ENCODE measurements at regions not wholly inside any gene's neighbourhood (a gene's known extent, or its start where the extent isn't known, plus 50 kb on each side); places are given as distances from the start of the nearest gene placed in this dataset.
"Not testable (repeated sequence)": the region's sequence is repeated elsewhere in the genome, so short reads cannot be mapped to it uniquely, and the experiment has no call there.

DNA sequence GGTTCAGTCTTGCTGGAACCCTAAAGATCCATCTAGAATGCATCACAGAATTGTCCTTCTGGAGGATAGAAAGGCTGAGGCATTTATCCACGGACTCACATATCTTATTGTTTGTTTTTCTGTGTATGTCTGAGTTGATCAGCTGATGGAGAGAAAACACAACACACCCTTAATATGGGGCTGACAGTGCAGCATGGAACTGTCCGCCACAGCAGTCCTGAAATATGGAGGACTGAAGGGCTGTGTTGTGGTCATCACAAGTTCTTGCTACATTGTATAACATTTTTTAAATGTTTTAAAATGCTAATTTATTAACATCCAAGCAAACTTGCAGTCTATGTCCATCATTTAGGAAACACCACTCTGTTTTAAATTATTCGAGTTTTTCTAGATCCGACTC lies 448.9 kb upstream of the ERCC4 start:
- no peak for DNase-seq

DNA sequence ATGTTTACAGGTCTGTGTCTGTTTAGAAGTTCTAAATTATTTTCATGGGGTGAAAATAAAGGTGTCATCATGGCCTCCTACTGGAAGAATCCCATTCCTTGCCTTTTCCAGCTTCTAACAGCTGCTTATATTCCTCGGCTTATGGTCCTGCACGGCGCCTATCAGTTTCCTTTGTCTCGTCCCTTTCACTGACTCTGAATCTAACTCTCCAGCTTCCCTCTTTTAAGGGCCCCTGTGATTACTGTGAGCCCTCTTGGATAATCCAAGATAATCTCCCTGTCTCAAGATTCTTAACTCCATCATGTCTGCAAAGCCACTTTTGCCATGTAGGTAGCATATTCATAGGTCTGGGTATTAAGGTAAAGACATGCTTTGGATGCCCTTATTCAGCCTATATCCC lies 441.0 kb upstream of the ERCC4 start:
- DNase-seq, result no peak

DNA sequence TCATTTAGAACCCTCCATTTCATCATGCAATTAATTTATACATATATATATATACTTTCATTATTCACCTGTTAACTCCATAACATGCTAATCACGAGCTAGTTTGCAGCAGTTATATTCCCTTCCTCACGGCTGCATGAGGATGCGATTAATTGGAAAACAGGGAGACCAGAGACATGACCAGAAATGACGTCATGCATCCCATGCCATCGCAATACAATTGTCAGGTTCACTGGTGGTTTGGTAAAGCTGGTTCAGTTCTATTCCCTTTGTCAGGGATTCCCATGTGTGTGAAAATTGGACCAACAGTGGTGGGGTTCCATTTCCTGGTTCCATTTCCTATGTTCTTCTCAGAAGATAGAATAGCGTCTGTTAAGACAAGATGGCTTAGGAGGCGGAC lies 440.4 kb upstream of the ERCC4 start:
- DNase-seq, result no peak

DNA sequence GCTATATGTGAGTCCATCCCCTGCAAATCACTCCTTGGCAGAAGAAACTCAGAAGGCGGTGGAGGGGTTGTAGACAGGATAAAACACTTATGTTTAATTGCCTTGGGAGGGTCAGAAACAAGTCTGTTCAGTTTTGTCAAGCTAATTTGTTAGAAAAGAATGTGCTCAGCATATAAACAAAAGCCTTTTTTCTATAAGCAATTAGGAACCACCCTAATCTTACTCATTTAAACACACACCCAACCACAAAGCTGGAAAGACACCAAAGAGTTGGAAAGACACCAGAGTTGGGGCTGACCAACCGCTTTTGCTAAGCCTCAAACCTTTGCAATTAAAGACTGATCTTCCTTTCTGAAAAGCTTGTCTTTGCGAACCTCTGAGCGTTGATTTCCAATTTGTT lies 439.2 kb upstream of the ERCC4 start:
- DNase-seq, result no peak

DNA sequence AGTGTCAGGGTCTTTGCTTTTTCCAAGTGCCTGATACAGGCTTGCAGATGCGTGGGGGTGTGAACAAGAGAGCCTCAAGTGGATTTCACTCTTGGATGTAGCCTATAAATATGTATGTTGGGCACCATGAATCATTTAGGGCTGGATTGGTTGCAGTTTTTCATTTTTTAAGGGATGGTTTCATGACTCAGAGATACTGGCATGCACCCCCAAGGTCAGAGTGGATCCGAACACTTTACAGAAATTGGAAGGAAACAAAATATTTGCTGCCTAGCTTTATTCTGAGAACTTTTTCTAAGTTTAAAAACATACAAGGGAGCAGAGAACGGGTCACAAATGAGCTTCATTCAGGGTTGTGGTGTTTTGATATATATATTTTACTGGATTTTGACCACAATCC lies 436.8 kb upstream of the ERCC4 start:
- no peak for DNase-seq

DNA sequence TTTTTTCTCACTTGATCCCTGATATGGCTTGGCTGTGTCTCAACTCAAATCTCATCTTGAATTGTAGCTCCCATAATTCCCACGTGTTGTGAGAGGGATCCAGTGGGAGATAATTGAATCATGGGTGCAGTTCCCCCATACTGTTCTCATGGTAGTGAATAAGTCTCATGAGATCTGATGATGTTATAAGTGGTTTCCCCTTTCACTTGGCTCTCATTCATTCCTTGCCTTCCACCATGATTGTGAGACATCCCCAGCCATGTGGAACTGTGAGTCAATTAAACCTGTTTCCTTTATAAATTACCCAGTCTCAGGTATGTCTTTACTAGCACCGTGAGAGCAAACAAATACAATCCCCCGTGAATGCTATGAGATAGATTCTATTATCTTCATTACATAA lies 430.5 kb upstream of the ERCC4 start:
- not testable (repeated sequence) for DNase-seq

DNA sequence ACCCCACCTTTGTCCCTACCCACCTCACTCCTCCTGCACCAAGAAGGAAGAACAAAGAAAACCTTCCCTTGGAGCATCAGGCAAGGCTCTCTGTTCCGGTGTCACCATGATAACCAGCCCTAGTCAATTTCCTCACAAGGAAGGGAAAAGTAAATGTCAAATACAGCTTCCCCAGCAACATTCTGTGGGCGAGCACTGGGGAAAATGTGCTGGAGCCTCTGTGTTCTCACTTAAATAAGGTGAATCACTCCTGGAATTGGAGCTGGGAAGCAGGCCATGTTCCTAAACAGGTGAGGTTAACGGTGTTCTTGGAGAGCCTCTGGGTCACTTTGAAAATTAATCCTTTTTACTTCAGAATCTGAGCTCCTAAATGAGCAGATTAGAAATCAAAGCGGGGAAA lies 427.9 kb upstream of the ERCC4 start:
- no peak for DNase-seq

DNA sequence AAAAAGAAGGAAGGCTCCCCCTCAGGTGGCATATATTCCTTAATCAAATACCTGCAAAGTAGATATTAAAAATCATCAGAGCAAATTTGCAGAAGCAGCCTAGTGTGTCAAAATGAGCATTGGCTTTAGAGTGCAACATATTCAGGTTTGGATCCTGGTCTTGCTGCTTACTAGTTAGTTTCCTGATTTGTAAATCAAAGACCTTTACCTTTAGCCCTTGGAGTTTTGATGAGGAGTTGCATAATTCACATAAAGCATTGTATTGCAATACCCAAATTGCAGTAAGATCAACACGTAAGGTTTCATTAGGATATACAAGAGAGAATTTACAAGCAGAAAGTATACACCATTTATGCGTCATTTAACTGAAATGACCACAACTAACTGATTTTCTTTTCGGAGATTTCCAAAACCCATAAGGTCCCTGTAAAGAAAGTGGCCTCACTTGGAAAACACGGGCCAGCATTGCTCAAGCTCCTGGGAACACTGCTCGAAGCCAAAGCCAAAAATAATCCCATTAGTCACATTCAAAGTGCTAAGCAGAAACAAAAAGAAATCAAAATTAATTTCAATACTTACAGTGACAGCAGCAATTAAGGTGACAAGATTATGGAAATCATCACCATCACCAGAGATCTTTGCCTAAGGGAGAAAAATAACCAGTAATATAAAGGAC lies 415.9 kb upstream of the ERCC4 start:
- no peak for DNase-seq

DNA sequence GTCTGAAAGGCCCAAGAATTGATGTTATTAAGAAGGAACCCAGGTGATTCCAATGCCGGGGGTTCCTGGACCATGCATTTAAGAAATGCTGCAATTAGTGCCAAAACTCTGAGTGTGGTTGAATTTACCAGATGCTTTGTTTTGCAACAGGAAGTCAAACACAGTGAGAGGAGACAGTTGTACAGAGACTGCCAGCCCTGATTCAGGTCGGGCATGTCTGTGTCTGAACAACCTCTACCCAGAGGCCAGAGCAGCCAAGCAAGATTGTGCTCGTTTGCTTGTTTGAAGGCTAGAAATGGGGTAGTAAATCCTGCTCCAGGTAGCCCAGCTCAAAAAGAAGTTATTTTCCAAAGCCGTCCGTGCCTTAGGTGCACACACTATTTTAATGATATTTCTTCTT lies 412.4 kb upstream of the ERCC4 start:
- no peak for DNase-seq

DNA sequence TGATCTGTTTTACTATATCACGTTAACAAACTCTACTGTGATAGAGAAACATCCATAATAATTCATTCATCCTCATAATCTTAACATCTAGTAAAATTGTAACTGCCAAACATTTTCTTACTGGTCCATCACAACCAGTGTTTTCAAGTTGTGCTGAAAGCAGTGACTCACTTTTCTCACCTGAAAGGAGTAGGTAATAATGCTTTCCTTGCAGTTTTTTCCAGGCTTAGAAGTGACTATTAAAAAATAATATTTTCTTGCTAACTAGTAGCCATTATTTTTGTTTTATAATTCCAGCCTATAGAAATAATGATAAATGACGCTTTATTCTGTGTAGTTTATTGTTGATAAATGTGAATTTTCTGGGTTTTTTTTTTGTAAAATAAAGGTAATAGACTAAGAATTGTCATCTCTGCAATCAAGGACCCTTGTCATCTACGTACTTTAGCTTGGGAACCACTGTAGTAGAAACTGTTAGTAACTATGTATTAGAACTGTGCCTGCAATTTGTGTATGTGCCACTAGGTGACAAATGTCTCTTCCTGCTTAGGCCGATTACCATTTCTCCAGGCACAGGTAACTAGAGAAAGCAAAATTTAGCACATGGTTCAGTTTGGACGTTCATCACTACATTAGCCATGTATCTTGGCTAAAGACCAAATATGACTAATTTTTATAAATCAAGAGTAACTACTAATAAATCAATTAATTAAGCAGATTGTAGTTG lies 409.4 kb upstream of the ERCC4 start:
- DNase-seq, result no peak

DNA sequence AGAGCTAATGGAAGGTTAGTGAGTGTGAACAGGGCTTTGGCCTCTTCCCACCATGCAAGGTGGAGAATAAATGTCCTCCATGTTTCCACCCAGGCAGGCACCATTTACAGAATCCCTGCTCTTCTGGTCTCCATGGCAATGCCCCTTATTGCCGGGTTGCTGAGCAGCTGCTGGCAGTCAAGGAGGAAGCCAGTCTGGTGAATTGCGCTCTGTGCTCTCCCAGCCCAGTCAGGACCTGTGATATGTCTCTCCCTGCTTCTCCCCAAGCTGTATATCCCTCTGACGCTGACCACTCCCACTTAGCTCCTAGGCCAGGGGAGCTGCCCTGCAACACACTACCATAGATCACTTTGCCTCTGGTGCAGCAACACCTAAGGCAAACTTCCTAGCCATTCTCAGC lies 402.1 kb upstream of the ERCC4 start:
- no peak for DNase-seq

DNA sequence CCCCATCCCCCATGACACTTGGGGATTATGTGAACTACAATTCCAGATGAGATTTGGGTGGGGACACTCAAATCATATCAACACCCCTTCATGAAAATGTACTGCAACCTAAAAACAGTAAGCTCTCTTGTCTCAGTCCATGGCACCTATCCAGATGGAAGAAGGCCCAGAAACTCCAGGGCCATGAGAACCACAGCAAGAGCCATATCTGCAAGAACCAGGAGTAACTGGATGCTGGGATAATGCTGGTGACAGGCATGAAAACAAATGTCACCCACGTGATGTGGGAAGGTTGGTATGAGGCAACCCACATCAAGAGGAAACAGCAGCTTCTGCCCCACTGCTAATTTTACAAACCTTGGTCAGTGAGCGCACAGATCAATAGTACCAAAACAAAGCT lies 400.1 kb upstream of the ERCC4 start:
- DNase-seq, result no peak

DNA sequence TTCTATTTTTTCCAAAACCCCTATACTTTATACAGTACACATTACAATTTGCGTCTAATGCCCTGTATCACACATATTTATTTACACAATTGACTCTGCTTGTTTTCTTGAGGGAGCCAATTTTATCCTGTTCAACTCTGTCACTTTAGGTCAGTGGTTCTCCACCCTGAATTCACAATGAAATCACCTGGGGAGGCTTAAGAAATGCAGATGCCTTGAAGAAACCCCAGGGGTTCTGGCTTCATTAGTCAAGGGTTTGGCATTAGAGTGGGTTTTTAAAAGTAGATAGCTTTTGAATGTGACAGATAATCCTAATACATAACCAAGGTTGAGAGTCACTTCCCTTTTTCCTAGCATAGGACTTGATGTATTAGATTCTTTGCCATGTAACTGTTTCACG lies 398.6 kb upstream of the ERCC4 start:
- no peak for DNase-seq

DNA sequence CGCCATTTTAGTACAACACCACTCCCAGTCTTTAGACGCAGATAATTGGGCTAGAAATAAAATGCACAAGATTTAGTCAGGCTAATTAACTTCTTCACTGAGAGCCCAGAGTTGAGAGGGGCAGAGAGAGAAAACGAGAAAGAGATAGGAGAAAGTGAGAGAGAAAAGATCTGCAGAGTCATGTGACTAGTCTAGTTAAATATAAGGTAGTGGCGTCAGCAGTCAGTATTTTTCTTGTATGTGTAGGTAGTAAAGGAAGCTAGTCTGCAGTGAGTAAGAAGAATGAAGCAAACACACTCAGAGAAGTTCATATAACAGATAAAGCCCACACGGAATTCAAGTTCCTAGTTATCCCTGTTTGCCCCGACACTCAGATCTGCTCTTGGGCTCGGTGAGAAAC lies 392.6 kb upstream of the ERCC4 start:
- DNase-seq, result no peak

DNA sequence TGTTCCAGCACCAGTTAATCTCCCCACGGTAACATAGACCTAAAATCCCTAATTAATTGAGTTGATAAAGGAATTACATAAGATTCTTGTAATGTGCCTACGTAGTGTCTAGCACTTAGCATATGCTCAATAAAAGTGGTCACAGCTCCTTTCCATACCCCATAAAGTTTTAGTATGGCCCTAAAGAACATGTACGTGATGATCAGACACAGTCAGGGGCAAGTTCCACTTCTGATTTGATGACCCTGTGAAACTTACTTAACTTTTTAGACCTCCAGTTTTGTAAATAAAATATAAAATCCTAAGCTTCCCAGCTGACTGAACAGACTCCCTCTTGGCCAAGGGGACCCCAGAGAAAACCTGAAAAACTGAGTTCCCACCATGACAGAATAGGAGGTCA lies 391.3 kb upstream of the ERCC4 start:
- DNase-seq, result no peak

DNA sequence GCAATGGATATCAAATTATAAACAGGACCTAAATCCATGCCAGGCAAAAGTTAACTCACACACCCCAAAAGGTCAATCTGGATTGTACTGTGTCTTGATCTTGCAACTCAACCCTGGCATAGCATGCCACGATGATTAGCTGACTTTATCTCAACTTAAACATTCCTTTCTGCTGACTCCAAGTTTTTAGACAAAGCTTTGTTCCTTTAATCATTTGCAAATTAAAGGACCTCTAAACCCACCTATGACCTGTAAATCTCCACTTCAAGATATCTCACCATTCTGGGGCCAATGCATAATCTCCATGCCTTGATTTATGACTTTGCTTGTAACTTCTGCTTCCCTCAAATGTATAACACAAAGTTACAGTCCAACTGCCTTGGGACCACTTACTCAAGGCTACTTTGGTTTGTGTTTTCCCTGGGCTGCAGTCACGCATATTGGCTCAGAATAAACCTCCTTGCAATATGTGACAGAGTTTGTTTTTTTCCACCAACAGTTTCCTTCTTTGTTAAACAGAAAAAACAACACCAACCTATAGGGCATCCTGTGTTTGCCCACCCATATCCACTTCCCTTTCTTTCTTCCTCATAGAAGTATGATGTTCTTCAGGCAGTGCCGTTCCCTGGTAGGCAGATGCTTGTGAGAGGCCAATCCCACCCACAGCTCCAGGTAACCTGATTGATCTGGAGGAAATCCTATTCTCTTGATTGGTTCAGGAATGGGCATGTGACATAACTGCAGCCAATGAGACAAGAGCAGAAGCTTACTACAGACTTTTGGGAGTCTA lies 390.6 kb upstream of the ERCC4 start:
- DNase-seq, result no peak

DNA sequence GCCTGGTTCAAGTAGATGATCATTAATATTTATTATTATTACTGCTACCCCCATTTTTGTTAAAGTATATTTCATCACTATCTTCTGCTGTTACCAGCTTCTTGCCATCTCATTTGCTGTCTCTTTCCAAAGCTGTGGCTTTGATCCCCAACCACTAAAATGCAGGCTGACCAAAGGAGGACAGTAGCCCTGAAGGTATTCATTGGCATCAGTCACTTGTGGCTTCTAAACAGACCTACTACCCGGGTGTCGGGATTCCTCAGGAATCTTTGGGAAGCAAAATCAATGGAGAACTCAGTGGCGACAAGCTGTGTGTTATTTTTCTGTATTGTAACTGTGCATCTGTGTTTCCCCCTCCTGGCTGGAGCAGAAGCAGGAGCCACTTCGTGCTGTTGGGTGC lies 379.2 kb upstream of the ERCC4 start:
- DNase-seq, result no peak

DNA sequence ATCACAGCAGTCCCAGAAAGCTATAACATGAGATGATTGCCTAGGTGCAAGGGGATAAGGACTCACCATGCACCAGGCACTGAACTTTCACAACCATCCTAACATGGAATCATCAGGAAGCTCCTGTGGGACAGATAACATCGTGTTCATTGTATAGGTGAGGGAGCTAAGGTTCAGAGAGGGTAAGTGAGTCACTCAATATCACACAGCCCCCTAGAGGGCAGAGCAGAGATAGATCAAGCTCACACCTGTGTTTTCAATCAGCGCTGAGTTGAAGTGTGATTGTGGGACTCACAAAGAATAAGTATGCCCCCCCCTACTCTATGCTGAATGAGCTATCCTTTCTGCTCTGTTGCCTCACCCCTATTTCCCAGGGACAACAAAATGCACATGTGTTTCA lies 377.7 kb upstream of the ERCC4 start:
- DNase-seq, result no peak

DNA sequence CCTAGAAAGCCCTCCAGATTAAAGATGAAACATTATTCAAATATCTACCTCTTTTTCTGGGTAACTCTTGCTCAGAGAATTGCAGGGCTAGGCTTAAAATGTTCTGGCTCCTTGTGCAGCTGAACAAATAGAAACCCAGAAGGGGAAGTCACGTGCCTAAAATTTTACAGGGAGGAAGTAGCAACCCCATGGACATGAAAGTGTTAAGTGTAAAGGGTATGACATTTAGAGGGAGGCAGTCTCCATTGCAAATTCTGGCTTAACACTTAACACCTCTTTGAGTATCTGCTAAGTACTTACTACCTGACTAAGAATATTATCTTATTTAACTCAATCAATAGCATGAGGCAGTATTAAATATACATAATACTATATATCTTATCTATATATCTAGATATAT lies 376.1 kb upstream of the ERCC4 start:
- DNase-seq, result no peak

DNA sequence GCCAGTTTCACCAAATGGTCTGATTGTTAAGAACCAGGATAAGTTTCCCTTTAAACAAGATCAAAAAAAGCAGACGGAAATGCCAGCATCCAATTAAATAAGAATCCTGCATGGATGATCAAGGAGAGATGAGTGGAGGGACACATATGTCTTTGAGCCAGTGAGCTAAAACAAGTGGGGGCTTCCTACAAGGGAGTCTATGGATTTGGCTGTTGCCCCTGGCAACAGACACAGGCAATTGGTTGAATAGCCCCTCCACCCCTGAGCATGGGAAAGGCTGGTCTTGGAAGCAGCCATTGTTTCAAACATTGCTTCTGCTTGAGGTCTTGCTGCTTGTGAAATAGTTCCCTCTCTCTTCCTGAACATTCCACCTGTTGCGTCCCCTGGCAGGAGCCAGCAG lies 374.7 kb upstream of the ERCC4 start:
- no peak for DNase-seq

DNA sequence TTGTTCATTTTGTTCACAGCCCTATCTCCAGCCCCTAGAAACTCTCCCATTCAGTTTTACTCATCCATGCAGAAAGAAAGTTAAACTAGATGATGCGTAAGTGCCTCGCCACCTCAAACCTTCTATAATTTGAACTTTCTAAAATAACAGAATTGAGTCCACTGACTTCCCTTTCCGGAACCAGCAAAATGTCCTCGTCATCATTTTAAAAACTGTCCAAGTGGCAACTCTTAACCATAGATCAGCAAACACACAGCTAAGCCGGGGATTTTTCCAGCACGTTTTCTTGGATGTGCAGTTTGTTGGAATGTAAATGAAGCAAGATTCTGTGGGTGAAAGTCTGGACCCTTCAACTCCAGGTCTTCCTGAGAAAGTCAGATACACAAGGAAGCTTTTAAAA lies 369.7 kb upstream of the ERCC4 start:
- DNase-seq, result no peak

DNA sequence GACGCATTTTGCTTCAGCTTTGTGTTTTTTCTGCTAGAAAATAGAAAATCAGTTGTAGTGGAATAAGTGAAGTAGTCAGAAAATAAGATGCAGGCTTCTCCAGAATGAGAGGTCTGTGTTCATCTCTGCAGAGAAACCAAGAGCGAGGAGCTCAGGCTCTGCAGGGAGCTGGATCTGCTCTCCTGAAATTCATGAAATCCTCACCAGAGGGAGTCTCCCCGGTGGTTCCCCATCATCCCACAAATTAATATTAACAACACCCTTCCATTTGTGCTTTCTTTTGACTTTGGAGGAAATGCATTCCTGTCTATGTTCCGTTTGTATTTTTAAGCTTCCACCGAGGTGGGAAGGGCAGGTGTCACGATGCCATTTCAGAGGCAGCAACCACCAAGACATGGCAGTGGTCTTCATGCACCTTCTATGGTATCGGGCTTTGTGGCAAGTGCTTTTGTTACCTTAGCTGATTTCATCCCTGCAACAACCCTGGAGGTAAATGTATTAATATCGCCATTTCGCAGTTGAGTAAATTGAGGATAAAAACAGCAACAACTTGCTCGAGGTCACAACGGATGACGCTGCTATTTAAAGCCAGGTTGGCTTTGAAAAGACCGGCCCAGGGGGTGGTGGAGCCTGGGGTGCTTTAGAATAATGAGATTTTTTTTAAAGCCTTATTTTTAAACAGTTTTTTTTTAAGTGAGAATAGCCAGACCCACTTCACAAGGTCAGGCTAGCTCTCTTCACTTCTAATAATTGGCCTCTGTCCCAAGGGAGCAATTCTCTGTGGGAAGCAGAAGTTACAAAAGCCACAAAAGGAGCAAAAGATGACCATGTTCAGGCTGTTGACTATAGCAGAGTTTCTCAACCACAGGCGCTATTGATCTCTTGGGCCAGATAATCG lies 367.6 kb upstream of the ERCC4 start:
- DNase-seq, result no peak

DNA sequence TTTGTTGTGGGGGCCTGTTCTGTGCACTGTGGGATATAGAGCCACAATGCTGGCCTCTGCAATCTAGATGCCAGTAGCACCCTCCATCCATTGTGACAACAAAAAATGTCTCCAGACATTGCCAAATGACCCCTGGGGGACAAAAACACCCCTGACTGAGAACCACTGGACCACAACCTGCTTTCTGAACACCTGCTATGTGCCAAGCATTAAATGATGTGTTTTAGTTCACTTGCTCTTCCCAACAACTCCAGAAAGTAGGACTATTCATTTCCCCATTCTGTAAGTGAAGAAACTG lies 367.0 kb upstream of the ERCC4 start:
- no peak for DNase-seq
